Glutamatergic neuron (in vitro differentiated cells): ENCODE measurements at regions not wholly inside any gene's neighbourhood (a gene's known extent, or its start where the extent isn't known, plus 50 kb on each side); places are given as distances from the start of the nearest gene placed in this dataset.

ENCODE experiments used
- DNase-seq: peaks from one replicate; pipeline ENCODE4 v3.0.0; 2022
- H3K27ac Mint-ChIP-seq: one replicate; pipeline ENCODE4 v1.8.0; 2020; ENCODE audit warnings: mild to moderate bottlenecking, mixed read lengths, inconsistent platforms; ENCODE audit not compliant: unreplicated experiment
- H3K27me3 Mint-ChIP-seq: one replicate; pipeline ENCODE4 v1.8.0; 2020; ENCODE audit warnings: mild to moderate bottlenecking, moderate library complexity, mixed read lengths, inconsistent platforms; ENCODE audit not compliant: unreplicated experiment
- H3K36me3 Mint-ChIP-seq: one replicate; pipeline ENCODE4 v1.8.0; 2020; ENCODE audit warnings: mild to moderate bottlenecking, mixed read lengths, inconsistent platforms; ENCODE audit not compliant: unreplicated experiment
- H3K4me1 Mint-ChIP-seq: one replicate; pipeline ENCODE4 v1.8.0; 2020; ENCODE audit warnings: mild to moderate bottlenecking, low read depth, mixed read lengths, inconsistent platforms; ENCODE audit not compliant: unreplicated experiment
- H3K4me3 Mint-ChIP-seq: one replicate; pipeline ENCODE4 v1.8.0; 2020; ENCODE audit warnings: mild to moderate bottlenecking, mixed read lengths, inconsistent platforms; ENCODE audit not compliant: unreplicated experiment
- H3K9me3 Mint-ChIP-seq: one replicate; pipeline ENCODE4 v1.8.0; 2020; ENCODE audit warnings: mild to moderate bottlenecking, moderate library complexity, mixed read lengths, inconsistent platforms; ENCODE audit not compliant: unreplicated experiment
- TF ChIP-seq, protein P1 (sequence below): fragments of 200-600 bp; sonication (generic); IDR thresholded peaks from one replicate; pipeline ENCODE4 v1.5.0; 2021; ENCODE audit not compliant: partially characterized antibody, unreplicated experiment

DNA sequence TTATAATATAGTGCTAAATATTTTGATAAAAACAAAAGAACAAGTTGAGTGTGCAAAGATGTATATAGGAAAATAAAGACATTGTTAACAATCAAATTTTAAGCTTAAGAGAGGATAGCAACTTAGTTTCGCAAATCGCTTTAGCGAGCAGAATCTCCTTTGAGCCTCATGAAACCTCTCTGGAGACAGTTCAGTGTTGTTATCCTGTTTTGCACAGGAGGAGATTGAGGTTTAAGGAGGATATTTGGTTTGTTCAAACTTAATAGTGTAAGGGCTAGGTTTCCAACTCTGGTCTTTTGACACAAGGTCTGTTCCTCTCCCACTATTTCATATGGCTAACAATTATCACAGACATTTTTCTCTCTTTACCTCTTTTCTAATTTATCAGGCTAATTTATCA is 1848.5 kb upstream of the TENM3 start:
- Mint-ChIP-seq H3K4me3 (no peak overlapping the region), H3K27ac (no peak overlapping the region), H3K27me3 (peaks cover 2% of the 10 kb centered on the region), H3K9me3 (no peaks in the 10 kb centered on the region), H3K36me3 (no peaks in the 10 kb centered on the region), H3K4me1 (peaks cover 8% of the 10 kb centered on the region)
- DNase-seq = no peak
- TF ChIP-seq, protein P1, sequence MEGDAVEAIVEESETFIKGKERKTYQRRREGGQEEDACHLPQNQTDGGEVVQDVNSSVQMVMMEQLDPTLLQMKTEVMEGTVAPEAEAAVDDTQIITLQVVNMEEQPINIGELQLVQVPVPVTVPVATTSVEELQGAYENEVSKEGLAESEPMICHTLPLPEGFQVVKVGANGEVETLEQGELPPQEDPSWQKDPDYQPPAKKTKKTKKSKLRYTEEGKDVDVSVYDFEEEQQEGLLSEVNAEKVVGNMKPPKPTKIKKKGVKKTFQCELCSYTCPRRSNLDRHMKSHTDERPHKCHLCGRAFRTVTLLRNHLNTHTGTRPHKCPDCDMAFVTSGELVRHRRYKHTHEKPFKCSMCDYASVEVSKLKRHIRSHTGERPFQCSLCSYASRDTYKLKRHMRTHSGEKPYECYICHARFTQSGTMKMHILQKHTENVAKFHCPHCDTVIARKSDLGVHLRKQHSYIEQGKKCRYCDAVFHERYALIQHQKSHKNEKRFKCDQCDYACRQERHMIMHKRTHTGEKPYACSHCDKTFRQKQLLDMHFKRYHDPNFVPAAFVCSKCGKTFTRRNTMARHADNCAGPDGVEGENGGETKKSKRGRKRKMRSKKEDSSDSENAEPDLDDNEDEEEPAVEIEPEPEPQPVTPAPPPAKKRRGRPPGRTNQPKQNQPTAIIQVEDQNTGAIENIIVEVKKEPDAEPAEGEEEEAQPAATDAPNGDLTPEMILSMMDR = no peak

DNA sequence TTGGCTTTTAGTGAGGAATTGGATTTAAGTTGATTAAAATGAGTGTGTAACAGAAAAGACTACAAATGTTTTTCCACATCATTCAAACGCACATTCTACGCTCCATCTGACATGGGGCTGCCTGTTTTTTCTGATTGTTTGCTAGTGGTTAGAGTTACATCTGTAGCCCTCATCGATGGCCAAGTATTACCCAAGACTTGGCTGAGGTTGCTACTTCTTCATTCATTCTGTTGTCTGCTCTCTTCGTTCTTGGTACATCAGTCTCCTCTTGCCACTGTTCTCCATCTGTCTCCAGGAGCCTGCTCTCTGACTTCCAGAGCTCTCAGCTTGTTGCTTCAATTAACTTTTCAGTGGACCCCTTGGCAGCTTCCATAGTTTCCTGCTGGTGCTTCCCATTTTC is 1844.6 kb upstream of the TENM3 start:
- H3K4me3 Mint-ChIP-seq = no peak overlapping the region
- H3K36me3 Mint-ChIP-seq = no peaks in the 10 kb centered on the region
- H3K27me3 Mint-ChIP-seq = no peaks in the 10 kb centered on the region
- DNase-seq = no peak
- no peaks in the 10 kb centered on the region for H3K9me3 Mint-ChIP-seq
- TF ChIP-seq, protein P1 = no peak
- H3K4me1 Mint-ChIP-seq = peaks cover 6% of the 10 kb centered on the region
- H3K27ac Mint-ChIP-seq = no peak overlapping the region

DNA sequence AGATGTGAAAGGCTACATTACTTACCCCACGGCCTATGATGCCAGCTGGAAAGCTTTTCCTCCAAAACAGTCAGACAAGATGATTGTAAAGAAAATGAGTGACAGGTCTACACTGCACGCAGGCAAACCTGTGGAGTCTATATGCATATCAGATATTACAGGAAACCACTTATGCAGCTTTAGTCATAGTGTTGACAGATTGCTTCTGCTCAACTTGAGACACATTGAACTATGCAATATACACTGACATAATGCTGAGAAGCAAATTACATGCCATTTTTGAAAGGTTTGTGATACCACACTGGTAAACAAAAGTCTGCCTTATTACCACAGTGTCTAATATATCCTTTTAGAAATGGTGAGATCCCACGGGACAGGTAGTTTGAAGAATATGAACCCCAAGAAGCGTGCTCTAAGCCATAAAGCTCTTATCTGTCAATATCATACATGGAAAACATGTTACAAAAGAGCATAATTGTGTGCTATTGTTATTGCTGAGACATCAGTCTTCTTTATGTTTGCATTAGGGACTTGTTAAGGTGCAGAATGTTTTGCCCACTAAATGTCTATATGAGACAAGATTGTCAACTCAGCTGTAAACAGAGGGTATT is 1835.8 kb upstream of the TENM3 start:
- Mint-ChIP-seq H3K4me1 (no peaks in the 10 kb centered on the region), H3K9me3 (no peaks in the 10 kb centered on the region), H3K36me3 (no peaks in the 10 kb centered on the region), H3K4me3 (no peak overlapping the region), H3K27me3 (no peaks in the 10 kb centered on the region), H3K27ac (no peak overlapping the region)
- TF ChIP-seq, protein P1 = no peak
- no peak for DNase-seq

DNA sequence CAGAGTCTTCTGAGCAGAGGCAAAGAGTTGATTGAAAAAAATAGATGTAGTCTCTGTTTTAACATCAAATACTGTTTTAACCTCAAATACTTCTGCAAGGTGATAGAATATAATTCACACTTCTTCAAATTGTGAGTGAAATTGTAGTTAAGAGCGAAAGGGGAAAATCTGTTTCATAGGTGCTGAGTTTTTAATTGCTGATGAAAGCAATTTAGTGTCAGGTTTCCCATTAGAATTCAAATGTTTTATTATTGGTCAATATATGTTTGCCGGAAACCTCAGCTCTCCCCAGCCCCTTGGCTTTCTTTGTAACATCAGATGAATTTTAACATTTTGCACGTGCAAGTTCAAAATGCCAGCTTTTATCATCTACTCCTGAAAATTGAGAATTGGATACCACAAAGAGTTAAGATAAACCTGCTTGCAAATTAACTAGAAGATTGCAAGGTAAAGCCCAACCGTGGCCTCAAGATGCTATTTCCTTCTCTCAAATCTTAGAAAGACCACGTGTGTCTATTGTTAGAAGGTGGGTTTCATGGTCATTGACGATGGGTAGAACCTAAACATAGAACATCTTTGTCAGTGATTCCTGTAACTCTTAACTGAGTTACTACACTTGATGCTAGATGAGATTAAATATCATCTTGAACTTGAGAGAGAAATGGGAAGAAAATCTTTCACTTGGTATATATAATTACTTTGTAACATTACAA is 1824.2 kb upstream of the TENM3 start:
- TF ChIP-seq, protein P1 = no peak
- Mint-ChIP-seq H3K9me3 (no peaks in the 10 kb centered on the region), H3K4me1 (peaks cover 9% of the 10 kb centered on the region), H3K27me3 (no peaks in the 10 kb centered on the region), H3K4me3 (no peak overlapping the region), H3K36me3 (no peaks in the 10 kb centered on the region), H3K27ac (no peak overlapping the region)
- no peak for DNase-seq

DNA sequence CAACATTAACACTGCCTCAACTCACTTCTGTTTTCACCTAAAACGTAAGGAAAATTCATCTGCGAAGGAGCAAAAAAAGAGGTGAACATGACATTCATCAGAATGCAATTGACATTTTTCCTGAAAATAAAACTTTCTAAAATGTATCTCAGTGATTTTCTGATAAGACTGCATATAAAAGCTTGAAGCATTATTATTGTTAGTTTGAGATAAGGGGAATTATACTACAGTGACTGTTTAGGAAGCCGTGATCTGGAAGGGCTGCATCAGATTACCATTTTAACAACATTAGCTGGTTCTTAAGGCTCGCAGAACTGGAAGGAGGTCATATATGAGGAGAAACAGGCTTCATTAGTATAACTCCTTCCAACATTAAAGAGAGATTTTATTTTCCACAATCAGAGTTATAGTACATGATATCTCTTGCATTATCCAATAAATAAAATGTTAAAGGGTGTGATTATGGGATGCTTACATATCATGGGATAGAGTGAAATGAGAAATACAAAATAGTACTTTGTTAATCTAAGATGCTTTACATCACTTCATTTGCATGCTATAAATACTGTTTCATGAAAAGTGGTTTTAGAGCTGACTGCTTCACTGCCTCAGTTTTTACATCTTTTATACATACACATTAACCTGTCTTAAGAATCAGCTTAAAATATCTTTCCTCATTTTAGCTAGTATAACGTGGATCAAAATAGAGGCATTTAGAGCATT is 1820.1 kb upstream of the TENM3 start:
- no peak for DNase-seq
- Mint-ChIP-seq H3K9me3 (no peaks in the 10 kb centered on the region), H3K4me1 (peaks cover 16% of the 10 kb centered on the region), H3K27me3 (no peaks in the 10 kb centered on the region), H3K4me3 (no peak overlapping the region), H3K36me3 (no peaks in the 10 kb centered on the region), H3K27ac (no peak overlapping the region)
- TF ChIP-seq, protein P1 = no peak
